Fibroblast of the aortic adventitia (primary cell): ENCODE measurements at regions not wholly inside any gene's neighbourhood (a gene's known extent, or its start where the extent isn't known, plus 50 kb on each side); places are given as distances from the start of the nearest gene placed in this dataset.
"Not testable (repeated sequence)": the region's sequence is repeated elsewhere in the genome, so short reads cannot be mapped to it uniquely, and the experiment has no call there.

Experiments used
- DNase-seq: peaks from one replicate; pipeline ENCODE4 v3.0.0-alpha.2; 2010; ENCODE audit warnings: low read depth
- H3K4me3 ChIP-seq: 2 replicates; pipeline ENCODE4 v1.5.1; 2011; ENCODE audit warnings: low read depth, mild to moderate bottlenecking, control low read depth, low read length, moderate library complexity
- TF ChIP-seq, protein P1 (sequence below): IDR thresholded peaks from 2 replicates; pipeline ENCODE4 v1.5.1; 2011; ENCODE audit warnings: mild to moderate bottlenecking, low read length, control low read depth, inconsistent platforms; ENCODE audit not compliant: insufficient read depth

DNA sequence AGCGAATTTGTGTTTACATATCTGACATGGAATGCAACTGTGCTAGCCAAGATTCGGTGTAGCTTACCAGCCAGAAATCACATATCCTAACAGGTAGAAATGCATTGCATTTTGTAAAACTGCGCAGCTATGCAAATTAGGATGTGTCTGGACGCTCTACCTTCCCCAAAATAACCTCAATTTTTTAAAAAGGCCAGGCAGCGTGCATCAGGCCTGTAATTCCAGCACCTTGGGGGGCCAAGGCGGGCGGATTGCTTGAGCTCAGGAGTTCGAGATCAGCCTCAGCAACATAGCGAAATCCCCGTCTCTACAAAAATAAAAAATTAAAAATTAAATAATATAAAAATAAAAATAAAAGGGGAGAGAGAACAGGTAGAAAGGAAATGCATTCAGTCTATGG, 305.0 kb downstream of the TYW1 start:
- TF ChIP-seq, protein P1, sequence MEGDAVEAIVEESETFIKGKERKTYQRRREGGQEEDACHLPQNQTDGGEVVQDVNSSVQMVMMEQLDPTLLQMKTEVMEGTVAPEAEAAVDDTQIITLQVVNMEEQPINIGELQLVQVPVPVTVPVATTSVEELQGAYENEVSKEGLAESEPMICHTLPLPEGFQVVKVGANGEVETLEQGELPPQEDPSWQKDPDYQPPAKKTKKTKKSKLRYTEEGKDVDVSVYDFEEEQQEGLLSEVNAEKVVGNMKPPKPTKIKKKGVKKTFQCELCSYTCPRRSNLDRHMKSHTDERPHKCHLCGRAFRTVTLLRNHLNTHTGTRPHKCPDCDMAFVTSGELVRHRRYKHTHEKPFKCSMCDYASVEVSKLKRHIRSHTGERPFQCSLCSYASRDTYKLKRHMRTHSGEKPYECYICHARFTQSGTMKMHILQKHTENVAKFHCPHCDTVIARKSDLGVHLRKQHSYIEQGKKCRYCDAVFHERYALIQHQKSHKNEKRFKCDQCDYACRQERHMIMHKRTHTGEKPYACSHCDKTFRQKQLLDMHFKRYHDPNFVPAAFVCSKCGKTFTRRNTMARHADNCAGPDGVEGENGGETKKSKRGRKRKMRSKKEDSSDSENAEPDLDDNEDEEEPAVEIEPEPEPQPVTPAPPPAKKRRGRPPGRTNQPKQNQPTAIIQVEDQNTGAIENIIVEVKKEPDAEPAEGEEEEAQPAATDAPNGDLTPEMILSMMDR: no peak
- peak; percentile 15 for DNase-seq
- peak overlapping the region; percentile 88 for H3K4me3 ChIP-seq

DNA sequence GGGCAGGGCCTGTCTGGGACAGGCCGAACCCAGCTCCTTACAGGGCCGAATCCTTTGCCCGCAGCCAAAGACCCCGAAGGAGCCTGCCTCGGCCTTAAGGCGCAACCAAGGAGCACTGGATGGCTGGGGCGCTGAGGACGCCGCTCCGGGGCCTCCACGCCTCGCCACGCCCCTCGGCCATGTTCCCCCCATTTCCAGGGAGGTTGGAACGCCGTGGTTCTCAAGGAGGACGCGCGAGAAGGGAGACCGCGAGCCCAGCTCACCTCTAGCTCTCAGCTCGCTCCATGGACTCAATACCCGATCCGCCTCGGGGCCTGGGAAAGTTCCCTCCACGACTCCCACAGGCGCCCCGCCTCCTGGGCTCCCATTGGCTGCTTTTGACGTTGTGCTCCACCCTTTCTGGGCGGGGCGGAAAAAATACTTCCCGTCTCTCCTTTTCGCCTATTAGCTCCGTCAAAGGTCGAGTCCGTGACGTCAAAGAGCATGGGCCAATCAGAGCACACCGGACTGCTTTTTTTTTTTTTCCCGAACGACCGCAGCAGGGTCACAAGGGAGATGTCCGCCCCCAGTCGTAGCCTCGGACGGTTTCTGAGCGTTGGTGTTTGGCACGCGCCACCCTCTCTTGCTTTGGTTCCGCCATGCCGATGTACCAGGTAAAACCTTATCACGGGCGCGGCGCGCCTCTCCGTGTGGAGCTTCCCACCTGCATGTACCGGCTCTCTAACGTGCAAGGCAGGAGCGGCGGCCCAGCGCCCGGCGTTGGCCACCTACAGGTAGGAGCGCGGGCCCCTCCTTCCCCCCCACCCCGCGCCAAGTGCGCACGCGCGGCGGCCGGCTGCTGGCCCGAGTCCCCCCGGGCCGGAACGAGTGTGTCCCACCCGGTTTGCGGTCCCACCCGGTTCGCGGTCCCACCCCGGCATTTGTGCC, 305.7 kb downstream of the TYW1 start:
- DNase-seq: peak; percentile 99
- TF ChIP-seq, protein P1: peak; percentile 43
- peak overlapping the region; percentile 88 for H3K4me3 ChIP-seq

DNA sequence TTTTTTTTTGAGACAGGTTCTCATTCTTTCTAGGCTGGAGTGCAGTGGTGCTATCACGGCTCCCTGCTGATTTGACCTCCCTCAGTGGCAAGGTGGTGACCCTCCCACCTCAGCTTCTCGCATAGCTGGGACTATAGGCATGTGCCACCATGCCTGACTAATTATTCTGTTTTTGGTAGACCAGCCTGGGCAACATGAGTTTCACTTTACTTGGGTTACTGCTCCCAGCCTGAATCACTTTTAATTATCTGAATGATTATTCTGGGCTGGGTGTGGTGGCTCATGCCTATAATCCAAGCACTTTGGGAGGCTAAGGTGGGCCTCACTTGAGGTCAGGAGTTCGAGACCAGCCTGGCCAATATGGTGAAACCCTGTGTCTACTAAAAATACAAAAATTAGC, 308.2 kb downstream of the TYW1 start:
- DNase-seq, H3K4me3 ChIP-seq: not testable (repeated sequence)

DNA sequence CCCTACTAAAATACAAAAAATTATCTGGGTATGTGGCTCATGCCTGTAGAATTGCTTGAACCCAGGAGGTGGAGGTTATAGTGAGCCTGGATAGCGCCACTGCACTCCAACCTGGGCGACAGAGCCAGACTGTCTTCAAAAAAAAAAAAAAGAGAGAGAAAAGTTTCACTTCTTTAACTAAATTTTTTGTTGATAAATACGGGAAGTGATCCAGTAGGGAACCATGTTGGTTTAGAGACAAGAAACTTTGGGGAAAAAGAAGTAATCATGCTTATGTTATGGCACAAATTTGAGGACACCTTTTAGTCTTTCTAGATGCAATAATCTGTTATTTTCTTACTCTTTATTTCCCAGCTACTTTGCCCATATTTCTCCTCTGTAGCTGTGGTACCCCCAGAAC, 309.7 kb downstream of the TYW1 start:
- H3K4me3 ChIP-seq: no peak overlapping the region
- no peak for DNase-seq
- TF ChIP-seq, protein P1: no peak

DNA sequence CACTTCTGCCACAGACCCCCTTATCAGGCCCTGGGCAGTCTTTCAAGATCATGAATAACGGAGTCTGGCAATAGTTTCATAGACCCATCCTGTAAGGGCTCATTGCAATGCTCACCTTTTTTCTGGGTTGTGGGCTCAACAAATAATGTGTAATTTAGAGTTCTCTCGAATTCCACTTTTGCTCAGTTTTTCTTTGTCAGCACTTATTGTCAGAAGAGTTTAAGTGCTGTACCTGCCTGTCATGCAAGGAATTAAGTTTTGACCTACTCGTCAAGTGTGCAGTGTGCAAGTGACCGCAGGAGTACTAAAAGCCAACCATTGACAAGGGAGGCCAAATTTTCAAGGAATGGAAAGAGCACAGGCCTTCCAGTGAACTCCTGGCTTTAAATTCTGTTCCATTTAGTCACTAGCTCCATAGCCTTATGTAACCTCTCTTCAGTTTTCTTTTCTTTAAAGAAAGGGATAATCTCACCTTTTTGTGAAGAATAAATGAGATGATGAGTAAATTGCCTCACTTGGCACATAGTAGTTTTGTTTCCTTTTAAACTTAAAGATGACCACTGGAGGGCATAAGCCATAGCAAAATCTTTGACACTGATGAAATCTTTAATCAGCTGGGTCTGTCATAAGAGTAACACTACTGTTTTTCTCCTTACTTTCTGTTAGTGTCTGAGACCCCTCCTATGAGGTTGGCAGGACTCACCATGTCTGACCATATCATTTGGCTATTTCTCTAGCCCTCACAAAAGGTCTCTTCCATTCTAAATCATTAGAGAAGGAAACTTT, 313.3 kb downstream of the TYW1 start:
- no peak overlapping the region for H3K4me3 ChIP-seq
- TF ChIP-seq, protein P1: no peak
- DNase-seq: no peak

DNA sequence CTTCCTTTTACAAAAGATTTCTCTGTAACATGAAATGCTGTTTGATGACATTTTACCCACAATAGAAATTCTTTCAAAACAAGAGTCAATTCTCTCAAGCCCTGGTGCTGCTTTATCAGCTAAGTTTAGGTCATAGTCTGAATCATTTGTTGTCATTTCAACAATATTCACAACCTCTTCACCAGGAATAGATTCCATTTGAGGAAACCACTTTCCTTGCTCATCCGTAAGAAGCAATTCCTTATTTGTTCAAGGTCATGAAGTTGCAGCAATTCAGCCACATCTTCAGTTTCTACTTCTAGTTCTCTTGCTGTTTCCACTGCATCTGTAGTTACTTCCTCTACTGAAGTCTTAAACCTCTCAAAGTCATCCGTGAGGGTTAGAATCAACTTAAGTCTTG, 315.3 kb downstream of the TYW1 start:
- TF ChIP-seq, protein P1: no peak
- peak; percentile 50 for DNase-seq
- no peak overlapping the region for H3K4me3 ChIP-seq

DNA sequence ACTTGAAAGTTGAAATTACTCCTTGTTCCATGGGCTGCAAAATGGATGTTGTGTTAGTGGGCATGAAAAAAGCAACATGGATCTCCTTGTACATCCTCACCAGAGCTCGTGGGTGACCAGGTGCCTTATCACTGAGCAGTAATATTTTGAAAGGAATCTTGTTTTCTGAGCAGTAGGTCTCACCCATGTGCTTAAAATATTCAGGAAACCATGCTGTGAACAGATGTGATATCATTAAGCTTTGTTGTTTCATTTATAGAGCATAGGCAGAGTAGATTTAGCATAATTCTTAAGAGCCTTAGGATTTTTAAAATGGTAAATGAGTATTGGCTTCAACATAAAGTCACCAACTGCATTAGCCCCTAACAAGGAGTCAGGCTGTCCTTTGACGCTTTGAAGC, 316.6 kb downstream of the TYW1 start:
- TF ChIP-seq, protein P1: no peak
- H3K4me3 ChIP-seq: no peak overlapping the region
- DNase-seq: no peak

DNA sequence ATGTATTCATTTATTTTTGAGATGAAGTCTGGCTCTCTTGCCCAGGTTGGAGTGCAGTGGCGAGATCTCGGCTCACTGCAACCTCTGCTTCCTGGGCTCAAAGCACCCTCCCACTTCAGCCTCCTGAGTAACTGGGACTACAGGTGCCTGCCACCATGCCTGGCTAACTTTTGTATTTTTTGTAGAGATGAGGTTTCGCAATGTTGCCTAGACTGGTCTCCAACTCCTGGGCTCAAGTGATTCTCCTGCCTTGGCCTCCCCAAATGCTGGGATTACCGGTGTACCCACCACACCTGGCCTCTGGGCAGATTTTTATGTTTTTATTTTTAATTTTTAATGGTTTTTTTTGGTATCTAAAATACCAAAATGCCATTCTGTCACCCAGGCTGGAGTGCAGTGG, 320.3 kb downstream of the TYW1 start:
- DNase-seq, H3K4me3 ChIP-seq: not testable (repeated sequence)

DNA sequence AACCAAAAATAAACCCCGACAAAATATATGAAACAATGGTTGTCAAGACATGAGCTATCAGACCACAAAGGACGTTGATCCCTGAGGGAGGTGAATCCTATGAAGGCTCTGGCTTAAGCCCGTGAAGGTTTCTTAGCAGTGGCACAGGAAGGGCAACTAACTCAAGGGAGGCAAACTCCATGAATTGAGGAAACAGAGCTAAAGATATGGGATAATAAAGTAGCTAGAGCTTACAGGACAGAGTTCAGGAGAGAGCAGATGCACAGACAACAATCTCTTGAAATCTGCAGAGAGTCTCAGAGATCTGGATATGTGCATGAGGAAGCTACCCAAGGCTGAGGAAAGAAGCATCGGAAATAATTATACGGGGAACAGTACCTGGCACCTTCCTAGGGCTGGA, 331.6 kb downstream of the TYW1 start:
- not testable (repeated sequence) for DNase-seq

DNA sequence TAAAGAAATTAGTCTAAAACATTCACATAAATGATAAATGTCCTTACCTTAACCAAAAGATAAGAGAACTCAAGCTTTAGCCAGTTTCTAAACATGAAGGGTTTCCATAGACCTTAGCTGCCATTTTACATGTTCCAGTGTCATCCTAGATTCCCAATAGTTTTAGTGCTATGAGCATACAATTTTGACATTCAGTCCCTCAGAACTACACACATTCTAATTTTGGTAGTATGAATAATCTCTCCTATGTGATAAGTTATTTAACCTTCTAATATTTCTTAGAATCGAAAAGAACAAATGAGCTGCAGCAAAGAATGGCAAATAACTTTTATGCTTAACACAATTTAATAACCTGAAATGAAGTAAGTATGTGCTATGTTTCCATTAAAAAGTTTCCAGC, 338.5 kb downstream of the TYW1 start:
- not testable (repeated sequence) for DNase-seq

More for the DNA sequence above, 331.6 kb downstream of the TYW1 start:
- not testable (repeated sequence) for H3K4me3 ChIP-seq

DNA sequence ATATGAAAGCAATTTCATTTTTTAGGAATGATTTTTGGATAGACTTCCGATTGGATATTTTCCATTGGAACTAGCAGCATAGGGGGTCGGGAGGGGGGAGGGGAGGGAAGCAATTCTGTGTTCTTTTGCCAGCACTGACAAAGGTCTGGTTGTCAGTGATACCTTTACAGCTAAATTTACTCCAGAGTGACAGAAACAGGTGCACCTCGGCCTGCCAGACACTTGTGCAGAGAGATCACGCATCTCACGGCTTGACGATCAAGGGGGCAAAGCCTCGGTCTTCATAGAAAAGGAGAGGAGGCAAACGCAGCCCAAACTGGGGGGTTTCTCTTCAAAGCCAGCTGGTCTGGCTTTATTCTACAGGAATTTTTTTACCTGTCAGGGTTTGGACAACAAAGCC, 339.0 kb downstream of the TYW1 start:
- not testable (repeated sequence) for DNase-seq, H3K4me3 ChIP-seq

More for the DNA sequence above, 338.5 kb downstream of the TYW1 start:
- H3K4me3 ChIP-seq: not testable (repeated sequence)
